NCI-H345 (cell line): ENCODE measurements at regions not wholly inside any gene's neighbourhood (a gene's known extent, or its start where the extent isn't known, plus 50 kb on each side); places are given as distances from the start of the nearest gene placed in this dataset.
"Not testable (repeated sequence)": the region's sequence is repeated elsewhere in the genome, so short reads cannot be mapped to it uniquely, and the experiment has no call there.

ENCODE experiments used
- DNase-seq: peaks from one replicate; lab custom pipeline; 2025; lab: John Stamatoyannopoulos, UW

GRCh38 chr2:155539028-155539427, 793.5 kb downstream of the NR4A2 start:
- not testable (repeated sequence) for DNase-seq

- DNase-seq = no peak
Observed at GRCh38 chr2:155528034-155528433, 804.5 kb downstream of the NR4A2 start.

- no peak for DNase-seq
Observed at GRCh38 chr2:155525199-155525598, 807.3 kb downstream of the NR4A2 start.

- no peak for DNase-seq
Observed at GRCh38 chr2:155519529-155520130, 812.9 kb downstream of the NR4A2 start.

- no peak for DNase-seq
Observed at GRCh38 chr2:155518094-155518493, 814.4 kb downstream of the NR4A2 start.

- DNase-seq = no peak
Observed at GRCh38 chr2:155517362-155517761, 815.2 kb downstream of the NR4A2 start.

GRCh38 chr2:155513248-155513647, 814.8 kb downstream of the KCNJ3 start:
- no peak for DNase-seq

- no peak for DNase-seq
Observed at GRCh38 chr2:155502766-155503165, 804.3 kb downstream of the KCNJ3 start.

- DNase-seq = no peak
Observed at GRCh38 chr2:155498106-155498505, 799.6 kb downstream of the KCNJ3 start.

- DNase-seq = no peak
Observed at GRCh38 chr2:155494744-155495143, 796.2 kb downstream of the KCNJ3 start.

GRCh38 chr2:155485141-155485842, 786.8 kb downstream of the KCNJ3 start:
- peak; percentile 47 for DNase-seq

- DNase-seq = no peak
Observed at GRCh38 chr2:155481141-155481540, 782.6 kb downstream of the KCNJ3 start.

- DNase-seq = not testable (repeated sequence)
Observed at GRCh38 chr2:155472018-155472417, 773.5 kb downstream of the KCNJ3 start.

- no peak for DNase-seq
Observed at GRCh38 chr2:155456222-155456621, 757.7 kb downstream of the KCNJ3 start.

GRCh38 chr2:155442755-155443372, 744.4 kb downstream of the KCNJ3 start:
- no peak for DNase-seq

- DNase-seq = no peak
Observed at GRCh38 chr2:155442088-155442487, 743.6 kb downstream of the KCNJ3 start.

GRCh38 chr2:155431004-155431507, 732.6 kb downstream of the KCNJ3 start:
- no peak for DNase-seq

GRCh38 chr2:155427470-155427869, 729.0 kb downstream of the KCNJ3 start:
- no peak for DNase-seq

- DNase-seq = no peak
Observed at GRCh38 chr2:155424518-155424917, 726.0 kb downstream of the KCNJ3 start.

- no peak for DNase-seq
Observed at GRCh38 chr2:155418753-155419152, 720.3 kb downstream of the KCNJ3 start.

GRCh38 chr2:155412598-155412997, 714.1 kb downstream of the KCNJ3 start:
- no peak for DNase-seq

GRCh38 chr2:155404433-155405002, 706.0 kb downstream of the KCNJ3 start:
- DNase-seq = no peak

GRCh38 chr2:155393406-155393805, 694.9 kb downstream of the KCNJ3 start:
- peak; percentile 17 for DNase-seq
